ENCODE measurements at regions not wholly inside any gene's neighbourhood (a gene's known extent, or its start where the extent isn't known, plus 50 kb on each side); places are given as distances from the start of the nearest gene placed in this dataset.

- H3K9ac ChIP-seq (ENCODE audit: low read depth in 1 of 2, low read length in 2 of 2) = no peak overlapping the region
- H3K4me3 ChIP-seq (ENCODE audit: low read depth in 1 of 3, low read length in 3 of 3) = no peak overlapping the region
- TF ChIP-seq RAD21 (IDR thresholded peaks at IDR 0.05) (peak; percentile 53 to 65), NR2F2 (IDR thresholded peaks at IDR 0.05) (no peak), JUND (IDR thresholded peaks at IDR 0.05) (no peak), RXRA (IDR thresholded peaks at IDR 0.05) (no peak), CTCF (IDR thresholded peaks at IDR 0.05; ENCODE audit: low read depth, low read length, missing input control) (peak; percentile 32)
- TF ChIP-seq, protein P1, sequence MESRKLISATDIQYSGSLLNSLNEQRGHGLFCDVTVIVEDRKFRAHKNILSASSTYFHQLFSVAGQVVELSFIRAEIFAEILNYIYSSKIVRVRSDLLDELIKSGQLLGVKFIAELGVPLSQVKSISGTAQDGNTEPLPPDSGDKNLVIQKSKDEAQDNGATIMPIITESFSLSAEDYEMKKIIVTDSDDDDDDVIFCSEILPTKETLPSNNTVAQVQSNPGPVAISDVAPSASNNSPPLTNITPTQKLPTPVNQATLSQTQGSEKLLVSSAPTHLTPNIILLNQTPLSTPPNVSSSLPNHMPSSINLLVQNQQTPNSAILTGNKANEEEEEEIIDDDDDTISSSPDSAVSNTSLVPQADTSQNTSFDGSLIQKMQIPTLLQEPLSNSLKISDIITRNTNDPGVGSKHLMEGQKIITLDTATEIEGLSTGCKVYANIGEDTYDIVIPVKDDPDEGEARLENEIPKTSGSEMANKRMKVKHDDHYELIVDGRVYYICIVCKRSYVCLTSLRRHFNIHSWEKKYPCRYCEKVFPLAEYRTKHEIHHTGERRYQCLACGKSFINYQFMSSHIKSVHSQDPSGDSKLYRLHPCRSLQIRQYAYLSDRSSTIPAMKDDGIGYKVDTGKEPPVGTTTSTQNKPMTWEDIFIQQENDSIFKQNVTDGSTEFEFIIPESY (IDR thresholded peaks at IDR 0.05) = no peak
- 5% methylated on average over 2 of the region's 2 CpGs for WGBS
- DNase-seq (ENCODE audit: low spot score) = no peak
- H3K4me1 ChIP-seq (ENCODE audit: control insufficient read depth in 4 of 4, insufficient read depth in 4 of 4, low read length in 3 of 4) = no peaks in the 10 kb centered on the region
- peaks cover 0 to 4% (median 0%) of the 10 kb centered on the region in 4 donors for H3K27me3 ChIP-seq (ENCODE audit: control insufficient read depth in 4 of 4, insufficient read depth in 4 of 4, low read length in 3 of 4)
- no peaks in the 10 kb centered on the region for H3K9me3 ChIP-seq (ENCODE audit: control insufficient read depth in 4 of 4, low read length in 3 of 4)
- no peaks in the 10 kb centered on the region for H3K36me3 ChIP-seq (ENCODE audit: control insufficient read depth in 4 of 4, insufficient read depth in 3 of 4, low read depth in 1 of 4, low read length in 3 of 4)
- H3K27ac ChIP-seq (ENCODE audit: low read depth in 1 of 2, low read length in 2 of 2) = no peak overlapping the region
Observed at GRCh38 chr6:117188627-117189201, 76.6 kb upstream of the VGLL2 start.

DNA sequence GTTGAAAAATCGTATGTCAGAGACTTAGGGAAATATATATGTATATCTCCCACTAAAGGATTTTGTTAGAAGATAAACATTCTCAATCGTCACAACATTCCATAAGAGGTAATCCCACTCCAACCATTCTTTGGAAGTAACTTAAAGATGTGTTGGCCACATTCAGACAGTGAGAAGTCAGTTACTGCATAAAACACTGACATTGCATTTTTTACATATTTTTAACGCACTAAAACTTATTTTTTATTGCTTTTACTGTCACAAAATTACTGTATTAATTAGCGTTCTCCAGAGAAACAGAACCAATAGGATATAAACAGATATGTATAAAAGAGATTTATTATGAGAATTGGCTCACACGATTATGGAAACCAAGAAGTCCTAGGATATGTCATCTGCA lies 74.3 kb upstream of the VGLL2 start:
- Histone ChIP-seq H3K36me3 (ENCODE audit: control insufficient read depth in 4 of 4, insufficient read depth in 3 of 4, low read depth in 1 of 4, low read length in 3 of 4) (no peaks in the 10 kb centered on the region), H3K9me3 (ENCODE audit: control insufficient read depth in 4 of 4, low read length in 3 of 4) (no peaks in the 10 kb centered on the region), H3K4me3 (ENCODE audit: low read depth in 1 of 3, low read length in 3 of 3) (no peak overlapping the region), H3K9ac (ENCODE audit: low read depth in 1 of 2, low read length in 2 of 2) (no peak overlapping the region), H3K27me3 (ENCODE audit: control insufficient read depth in 4 of 4, insufficient read depth in 4 of 4, low read length in 3 of 4) (peaks cover 0 to 4% (median 0%) of the 10 kb centered on the region in 4 donors), H3K4me1 (ENCODE audit: control insufficient read depth in 4 of 4, insufficient read depth in 4 of 4, low read length in 3 of 4) (no peaks in the 10 kb centered on the region), H3K27ac (ENCODE audit: low read depth in 1 of 2, low read length in 2 of 2) (no peak overlapping the region)
- DNase-seq (ENCODE audit: low spot score) = no peak
- TF ChIP-seq RXRA (IDR thresholded peaks at IDR 0.05) = no peak
- TF ChIP-seq, protein P2, sequence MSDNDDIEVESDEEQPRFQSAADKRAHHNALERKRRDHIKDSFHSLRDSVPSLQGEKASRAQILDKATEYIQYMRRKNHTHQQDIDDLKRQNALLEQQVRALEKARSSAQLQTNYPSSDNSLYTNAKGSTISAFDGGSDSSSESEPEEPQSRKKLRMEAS (IDR thresholded peaks at IDR 0.05) = no peak
- TF ChIP-seq RAD21 (IDR thresholded peaks at IDR 0.05) = no peak
- TF ChIP-seq YY1 (IDR thresholded peaks at IDR 0.05) = no peak
- TF ChIP-seq JUND (IDR thresholded peaks at IDR 0.05) = no peak
- TF ChIP-seq GABPA (IDR thresholded peaks at IDR 0.05 in 1 of 2, conservative IDR thresholded peaks at IDR 0.05 in 1 of 2) = no peak
- no peak for TF ChIP-seq ATF3 (IDR thresholded peaks at IDR 0.05)
- TF ChIP-seq, protein P3, sequence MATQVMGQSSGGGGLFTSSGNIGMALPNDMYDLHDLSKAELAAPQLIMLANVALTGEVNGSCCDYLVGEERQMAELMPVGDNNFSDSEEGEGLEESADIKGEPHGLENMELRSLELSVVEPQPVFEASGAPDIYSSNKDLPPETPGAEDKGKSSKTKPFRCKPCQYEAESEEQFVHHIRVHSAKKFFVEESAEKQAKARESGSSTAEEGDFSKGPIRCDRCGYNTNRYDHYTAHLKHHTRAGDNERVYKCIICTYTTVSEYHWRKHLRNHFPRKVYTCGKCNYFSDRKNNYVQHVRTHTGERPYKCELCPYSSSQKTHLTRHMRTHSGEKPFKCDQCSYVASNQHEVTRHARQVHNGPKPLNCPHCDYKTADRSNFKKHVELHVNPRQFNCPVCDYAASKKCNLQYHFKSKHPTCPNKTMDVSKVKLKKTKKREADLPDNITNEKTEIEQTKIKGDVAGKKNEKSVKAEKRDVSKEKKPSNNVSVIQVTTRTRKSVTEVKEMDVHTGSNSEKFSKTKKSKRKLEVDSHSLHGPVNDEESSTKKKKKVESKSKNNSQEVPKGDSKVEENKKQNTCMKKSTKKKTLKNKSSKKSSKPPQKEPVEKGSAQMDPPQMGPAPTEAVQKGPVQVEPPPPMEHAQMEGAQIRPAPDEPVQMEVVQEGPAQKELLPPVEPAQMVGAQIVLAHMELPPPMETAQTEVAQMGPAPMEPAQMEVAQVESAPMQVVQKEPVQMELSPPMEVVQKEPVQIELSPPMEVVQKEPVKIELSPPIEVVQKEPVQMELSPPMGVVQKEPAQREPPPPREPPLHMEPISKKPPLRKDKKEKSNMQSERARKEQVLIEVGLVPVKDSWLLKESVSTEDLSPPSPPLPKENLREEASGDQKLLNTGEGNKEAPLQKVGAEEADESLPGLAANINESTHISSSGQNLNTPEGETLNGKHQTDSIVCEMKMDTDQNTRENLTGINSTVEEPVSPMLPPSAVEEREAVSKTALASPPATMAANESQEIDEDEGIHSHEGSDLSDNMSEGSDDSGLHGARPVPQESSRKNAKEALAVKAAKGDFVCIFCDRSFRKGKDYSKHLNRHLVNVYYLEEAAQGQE (IDR thresholded peaks at IDR 0.05) = no peak
- TF ChIP-seq FOXA2 (IDR thresholded peaks at IDR 0.05) = no peak
- no peak for TF ChIP-seq HNF4G (IDR thresholded peaks at IDR 0.05)
- no peak for TF ChIP-seq EGR1 (IDR thresholded peaks at IDR 0.05; ENCODE audit: low read depth in 2 of 2)
- no peak for TF ChIP-seq NR2F2 (IDR thresholded peaks at IDR 0.05)
- TF ChIP-seq TAF1 (conservative IDR thresholded peaks at IDR 0.05) = no peak
- 75% methylated on average over 5 of the region's 5 CpGs for WGBS
